ENCODE measurements at regions not wholly inside any gene's neighbourhood (a gene's known extent, or its start where the extent isn't known, plus 50 kb on each side); places are given as distances from the start of the nearest gene placed in this dataset.

GRCh38 chr10:3579845-3580244 lies 205.2 kb downstream of the KLF6 start:
- Histone ChIP-seq H3K4me3 (no peak overlapping the region), H3K9ac (ENCODE audit: insufficient read length) (no peak overlapping the region), H3K36me3 (ENCODE audit: insufficient read depth, low read length) (no peaks in the 10 kb centered on the region), H3K9me3 (ENCODE audit: low read depth, low read length) (no peaks in the 10 kb centered on the region), H3K27ac (no peak overlapping the region)
- no peak for TF ChIP-seq FOXP2 (optimal IDR thresholded peaks at IDR 0.05; ENCODE audit: control extremely low read depth, extremely low read length, insufficient read depth)
- TF ChIP-seq POLR2AphosphoS5 (IDR thresholded peaks at IDR 0.05; ENCODE audit: borderline replicate concordance, low read depth, low read length): no peak
- TF ChIP-seq EZH2 (IDR thresholded peaks at IDR 0.05): no peak
- DNase-seq (ENCODE audit: low read depth, low spot score): no peak

DNA sequence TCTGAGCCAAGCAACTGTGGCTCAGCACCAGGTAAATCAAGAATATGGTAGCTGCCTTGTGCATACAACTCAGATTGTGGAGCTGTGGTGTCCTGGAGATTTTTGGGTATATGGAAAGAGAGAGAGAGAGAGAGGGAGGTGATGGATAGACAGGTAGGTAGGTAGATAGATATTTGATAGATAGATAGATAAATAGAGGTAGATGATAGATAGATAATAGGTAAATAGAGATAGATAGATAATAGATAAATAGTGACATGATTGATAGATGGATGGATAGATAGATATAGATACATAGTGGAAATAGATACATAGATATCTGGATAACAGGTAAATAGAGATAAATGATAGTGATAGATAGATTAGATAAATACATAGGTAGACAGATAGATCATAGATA lies 206.3 kb downstream of the KLF6 start:
- Histone ChIP-seq H3K4me3 (no peak overlapping the region), H3K9me3 (ENCODE audit: low read depth, low read length) (no peaks in the 10 kb centered on the region), H3K27ac (no peak overlapping the region), H3K9ac (ENCODE audit: insufficient read length) (no peak overlapping the region), H3K36me3 (ENCODE audit: insufficient read depth, low read length) (no peaks in the 10 kb centered on the region)
- DNase-seq (ENCODE audit: low read depth, low spot score): no peak
- no peak for TF ChIP-seq EZH2 (IDR thresholded peaks at IDR 0.05)
- TF ChIP-seq POLR2AphosphoS5 (IDR thresholded peaks at IDR 0.05; ENCODE audit: borderline replicate concordance, low read depth, low read length): no peak
- no peak for TF ChIP-seq FOXP2 (optimal IDR thresholded peaks at IDR 0.05; ENCODE audit: control extremely low read depth, extremely low read length, insufficient read depth)

DNA sequence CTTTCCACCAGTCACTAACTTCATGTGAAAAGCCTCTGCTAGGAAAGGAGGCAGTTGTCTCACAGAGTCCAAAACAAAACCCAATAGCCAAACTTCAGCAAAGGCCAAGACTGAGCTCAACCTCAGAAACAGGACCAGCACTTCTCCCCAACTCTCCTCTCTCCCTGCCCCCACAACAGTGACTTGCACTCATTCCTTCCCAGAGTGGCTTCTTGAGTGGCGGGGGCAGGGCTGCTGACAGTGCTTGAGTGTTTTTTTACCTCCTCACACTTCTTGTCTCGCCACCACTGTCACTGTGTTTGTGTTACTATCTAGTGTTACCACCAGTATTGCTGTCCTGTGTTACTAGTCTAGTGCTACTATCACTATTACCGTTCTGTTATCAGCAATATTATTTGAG lies 206.8 kb downstream of the KLF6 start:
- TF ChIP-seq EZH2 (IDR thresholded peaks at IDR 0.05) (no peak), POLR2AphosphoS5 (IDR thresholded peaks at IDR 0.05; ENCODE audit: borderline replicate concordance, low read depth, low read length) (no peak), FOXP2 (optimal IDR thresholded peaks at IDR 0.05; ENCODE audit: control extremely low read depth, extremely low read length, insufficient read depth) (no peak)
- DNase-seq (ENCODE audit: low read depth, low spot score): no peak
- Histone ChIP-seq H3K27ac (no peak overlapping the region), H3K9me3 (ENCODE audit: low read depth, low read length) (no peaks in the 10 kb centered on the region), H3K36me3 (ENCODE audit: insufficient read depth, low read length) (no peaks in the 10 kb centered on the region), H3K9ac (ENCODE audit: insufficient read length) (no peak overlapping the region), H3K4me3 (no peak overlapping the region)

- no peak overlapping the region for H3K9ac ChIP-seq (ENCODE audit: insufficient read length)
- no peaks in the 10 kb centered on the region for H3K9me3 ChIP-seq (ENCODE audit: low read depth, low read length)
- no peak for TF ChIP-seq POLR2AphosphoS5 (IDR thresholded peaks at IDR 0.05; ENCODE audit: borderline replicate concordance, low read depth, low read length)
- no peak for TF ChIP-seq EZH2 (IDR thresholded peaks at IDR 0.05)
- TF ChIP-seq FOXP2 (optimal IDR thresholded peaks at IDR 0.05; ENCODE audit: control extremely low read depth, extremely low read length, insufficient read depth): no peak
- no peak overlapping the region for H3K27ac ChIP-seq
- no peak for DNase-seq (ENCODE audit: low read depth, low spot score)
- no peak overlapping the region for H3K4me3 ChIP-seq
- no peaks in the 10 kb centered on the region for H3K36me3 ChIP-seq (ENCODE audit: insufficient read depth, low read length)
Measured at GRCh38 chr10:3574451-3574850, 210.6 kb downstream of the KLF6 start.

DNA sequence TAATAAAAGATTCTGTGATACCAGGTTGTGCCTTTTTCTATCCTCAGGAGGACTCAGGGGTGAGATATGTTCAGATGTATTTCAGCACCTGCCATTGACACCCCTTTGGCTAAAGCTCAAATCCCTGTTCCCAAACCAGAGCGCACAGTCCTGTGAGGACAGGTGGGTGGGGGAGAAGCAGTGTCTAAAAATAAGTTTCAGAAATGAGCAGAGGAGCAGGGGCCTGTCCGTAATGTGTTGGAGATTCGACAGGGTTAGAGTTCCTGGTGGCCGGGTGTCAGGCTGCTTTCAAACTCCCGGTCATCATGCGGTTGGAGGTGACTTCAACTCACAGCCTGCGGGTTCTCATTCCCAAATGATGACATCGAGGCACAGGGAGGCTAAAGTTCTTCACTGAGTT lies 211.5 kb downstream of the KLF6 start:
- no peak for DNase-seq (ENCODE audit: low read depth, low spot score)
- Histone ChIP-seq H3K4me3 (no peak overlapping the region), H3K9me3 (ENCODE audit: low read depth, low read length) (no peaks in the 10 kb centered on the region), H3K27ac (no peak overlapping the region), H3K9ac (ENCODE audit: insufficient read length) (no peak overlapping the region), H3K36me3 (ENCODE audit: insufficient read depth, low read length) (no peaks in the 10 kb centered on the region)
- TF ChIP-seq FOXP2 (optimal IDR thresholded peaks at IDR 0.05; ENCODE audit: control extremely low read depth, extremely low read length, insufficient read depth) (no peak), EZH2 (IDR thresholded peaks at IDR 0.05) (no peak), POLR2AphosphoS5 (IDR thresholded peaks at IDR 0.05; ENCODE audit: borderline replicate concordance, low read depth, low read length) (no peak)

DNA sequence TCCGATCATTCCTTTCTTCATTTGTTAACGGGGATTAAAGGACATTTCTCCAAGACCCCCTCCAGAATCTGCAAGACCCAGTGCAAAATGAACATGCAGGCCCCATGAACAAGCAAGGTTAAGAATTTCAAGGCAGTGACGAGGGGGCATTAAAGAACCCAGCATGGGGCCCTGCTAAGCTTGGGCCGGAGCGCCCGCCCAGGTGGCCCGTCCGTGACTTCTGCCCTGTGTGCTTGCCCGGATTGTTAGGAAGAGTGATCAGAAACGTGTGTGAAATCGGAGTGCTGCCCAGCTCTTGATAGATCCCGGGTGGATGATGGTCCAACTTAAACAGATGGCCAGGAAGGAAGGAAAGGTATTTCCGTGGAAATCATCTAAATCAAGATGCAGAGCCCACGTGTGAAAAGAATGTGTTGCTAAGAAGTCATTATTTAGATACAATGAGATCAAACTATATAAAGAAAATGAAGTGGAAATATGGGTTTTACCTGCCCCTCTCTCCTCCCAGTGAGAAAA lies 213.6 kb downstream of the KLF6 start:
- Histone ChIP-seq H3K36me3 (ENCODE audit: insufficient read depth, low read length) (no peaks in the 10 kb centered on the region), H3K9ac (ENCODE audit: insufficient read length) (no peak overlapping the region), H3K27ac (no peak overlapping the region), H3K9me3 (ENCODE audit: low read depth, low read length) (no peaks in the 10 kb centered on the region), H3K4me3 (no peak overlapping the region)
- TF ChIP-seq POLR2AphosphoS5 (IDR thresholded peaks at IDR 0.05; ENCODE audit: borderline replicate concordance, low read depth, low read length) (no peak), EZH2 (IDR thresholded peaks at IDR 0.05) (no peak), FOXP2 (optimal IDR thresholded peaks at IDR 0.05; ENCODE audit: control extremely low read depth, extremely low read length, insufficient read depth) (no peak)
- no peak for DNase-seq (ENCODE audit: low read depth, low spot score)

DNA sequence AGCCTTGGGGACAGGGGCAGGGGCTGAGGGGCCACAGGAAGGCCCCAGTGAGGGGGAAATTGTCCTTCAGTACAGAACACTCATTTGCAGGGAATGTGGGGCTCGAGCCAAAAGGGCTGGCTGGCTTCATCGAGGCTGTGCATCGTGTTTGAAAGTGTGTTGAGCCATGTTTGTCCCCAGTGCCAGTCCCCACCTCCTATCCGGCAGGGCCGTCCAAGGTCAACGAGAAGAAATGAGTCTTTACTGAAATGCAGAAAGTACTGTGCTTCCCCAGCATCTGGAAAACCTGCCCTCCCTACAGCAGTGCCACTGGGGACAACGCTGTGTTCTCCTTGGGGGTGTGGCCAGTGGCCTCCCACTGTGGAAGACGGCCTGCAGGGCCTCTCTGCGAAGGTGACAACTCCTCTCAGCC lies 214.1 kb downstream of the KLF6 start:
- Histone ChIP-seq H3K36me3 (ENCODE audit: insufficient read depth, low read length) (no peaks in the 10 kb centered on the region), H3K27ac (no peak overlapping the region), H3K4me3 (no peak overlapping the region), H3K9me3 (ENCODE audit: low read depth, low read length) (no peaks in the 10 kb centered on the region), H3K9ac (ENCODE audit: insufficient read length) (no peak overlapping the region)
- TF ChIP-seq POLR2AphosphoS5 (IDR thresholded peaks at IDR 0.05; ENCODE audit: borderline replicate concordance, low read depth, low read length) (no peak), EZH2 (IDR thresholded peaks at IDR 0.05) (no peak), FOXP2 (optimal IDR thresholded peaks at IDR 0.05; ENCODE audit: control extremely low read depth, extremely low read length, insufficient read depth) (no peak)
- DNase-seq (ENCODE audit: low read depth, low spot score): no peak

- DNase-seq (ENCODE audit: low read depth, low spot score): no peak
- Histone ChIP-seq H3K9ac (ENCODE audit: insufficient read length) (no peak overlapping the region), H3K9me3 (ENCODE audit: low read depth, low read length) (no peaks in the 10 kb centered on the region), H3K36me3 (ENCODE audit: insufficient read depth, low read length) (no peaks in the 10 kb centered on the region), H3K4me3 (no peak overlapping the region), H3K27ac (no peak overlapping the region)
- TF ChIP-seq EZH2 (IDR thresholded peaks at IDR 0.05) (no peak), FOXP2 (optimal IDR thresholded peaks at IDR 0.05; ENCODE audit: control extremely low read depth, extremely low read length, insufficient read depth) (no peak), POLR2AphosphoS5 (IDR thresholded peaks at IDR 0.05; ENCODE audit: borderline replicate concordance, low read depth, low read length) (no peak)
Measured at GRCh38 chr10:3570131-3570729, 214.8 kb downstream of the KLF6 start.

DNA sequence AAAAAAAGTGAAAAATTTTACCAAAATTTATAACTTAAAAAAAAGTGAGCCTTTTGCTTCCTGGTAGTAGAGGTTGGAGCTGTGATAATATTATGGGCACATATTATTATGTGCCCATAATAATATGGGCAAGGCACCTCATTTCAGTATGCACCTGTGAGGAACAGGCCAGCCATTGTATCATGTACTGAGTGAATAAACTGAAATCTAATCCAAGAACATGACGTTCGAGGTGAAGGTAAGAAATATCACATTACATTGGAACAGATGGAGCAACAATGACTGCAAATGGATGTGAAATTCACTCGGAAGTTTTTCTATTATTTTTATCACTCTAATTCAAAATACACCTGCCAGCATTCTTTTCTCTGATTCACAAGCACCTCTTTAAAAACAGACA lies 216.0 kb downstream of the KLF6 start:
- no peaks in the 10 kb centered on the region for H3K36me3 ChIP-seq (ENCODE audit: insufficient read depth, low read length)
- H3K9ac ChIP-seq (ENCODE audit: insufficient read length): no peak overlapping the region
- no peak for DNase-seq (ENCODE audit: low read depth, low spot score)
- no peak overlapping the region for H3K4me3 ChIP-seq
- H3K9me3 ChIP-seq (ENCODE audit: low read depth, low read length): no peaks in the 10 kb centered on the region
- TF ChIP-seq POLR2AphosphoS5 (IDR thresholded peaks at IDR 0.05; ENCODE audit: borderline replicate concordance, low read depth, low read length): no peak
- no peak for TF ChIP-seq FOXP2 (optimal IDR thresholded peaks at IDR 0.05; ENCODE audit: control extremely low read depth, extremely low read length, insufficient read depth)
- no peak for TF ChIP-seq EZH2 (IDR thresholded peaks at IDR 0.05)
- H3K27ac ChIP-seq: no peak overlapping the region
